ENCODE measurements at regions not wholly inside any gene's neighbourhood (a gene's known extent, or its start where the extent isn't known, plus 50 kb on each side); places are given as distances from the start of the nearest gene placed in this dataset.
"Not testable (repeated sequence)": the region's sequence is repeated elsewhere in the genome, so short reads cannot be mapped to it uniquely, and the experiment has no call there.

GRCh38 chr3:27632431-27633223 lies 89.5 kb downstream of the EOMES start:
- FAIRE-seq (no peak), DNase-seq (ENCODE audit: low spot score in 2 of 2) (peak; percentile 38 to 47)

GRCh38 chr3:27630885-27631284 lies 91.2 kb downstream of the EOMES start:
- DNase-seq (ENCODE audit: low spot score in 2 of 2) (no peak), FAIRE-seq (no peak)

GRCh38 chr3:27629366-27629765 lies 92.8 kb downstream of the EOMES start:
- DNase-seq (ENCODE audit: low spot score in 2 of 2), result no peak
- FAIRE-seq, result no peak

GRCh38 chr3:27628026-27628750 lies 93.9 kb downstream of the EOMES start:
- DNase-seq (ENCODE audit: low spot score in 2 of 2) (no peak), FAIRE-seq (no peak)

GRCh38 chr3:27626596-27627118 lies 95.5 kb downstream of the EOMES start:
- DNase-seq (ENCODE audit: low spot score in 2 of 2), result no peak
- FAIRE-seq, result no peak

GRCh38 chr3:27625864-27626263 lies 96.3 kb downstream of the EOMES start:
- DNase-seq (ENCODE audit: low spot score in 2 of 2) (no peak), FAIRE-seq (no peak)

- no peak for DNase-seq (ENCODE audit: low spot score in 2 of 2)
- no peak for FAIRE-seq
Measured at GRCh38 chr3:27623085-27623753, 98.9 kb downstream of the EOMES start.

- FAIRE-seq, result no peak
Measured at GRCh38 chr3:27617552-27617951, 104.6 kb downstream of the EOMES start.

GRCh38 chr3:27616031-27616430 lies 106.1 kb downstream of the EOMES start:
- no peak for FAIRE-seq
- no peak for DNase-seq (ENCODE audit: low spot score in 2 of 2)

More at GRCh38 chr3:27617552-27617951, 104.6 kb downstream of the EOMES start:
- no peak for DNase-seq (ENCODE audit: low spot score in 2 of 2)

GRCh38 chr3:27615555-27615954 lies 106.6 kb downstream of the EOMES start:
- no peak for FAIRE-seq
- no peak for DNase-seq (ENCODE audit: low spot score in 2 of 2)

- DNase-seq (ENCODE audit: low spot score in 2 of 2) (no peak), FAIRE-seq (no peak)
Measured at GRCh38 chr3:27614592-27614991, 107.5 kb downstream of the EOMES start.

GRCh38 chr3:27613846-27614500 lies 108.2 kb downstream of the EOMES start:
- DNase-seq (ENCODE audit: low spot score in 2 of 2) (no peak), FAIRE-seq (no peak)

- no peak for FAIRE-seq
- no peak for DNase-seq (ENCODE audit: low spot score in 2 of 2)
Measured at GRCh38 chr3:27610800-27611525, 111.2 kb downstream of the EOMES start.

- DNase-seq (ENCODE audit: low spot score in 2 of 2), result no peak
- FAIRE-seq, result no peak
Measured at GRCh38 chr3:27607370-27607769, 114.8 kb downstream of the EOMES start.

- FAIRE-seq (no peak), DNase-seq (ENCODE audit: low spot score in 2 of 2) (no peak)
Measured at GRCh38 chr3:27606537-27606936, 115.6 kb downstream of the EOMES start.

- not testable (repeated sequence) for DNase-seq (ENCODE audit: low spot score in 2 of 2); FAIRE-seq
Measured at GRCh38 chr3:27601311-27601710, 117.1 kb upstream of the SLC4A7 start.

- not testable (repeated sequence) for FAIRE-seq; DNase-seq (ENCODE audit: low spot score in 2 of 2)
Measured at GRCh38 chr3:27599741-27600140, 115.6 kb upstream of the SLC4A7 start.

- DNase-seq (ENCODE audit: low spot score in 2 of 2) (no peak), FAIRE-seq (no peak)
Measured at GRCh38 chr3:27596921-27597320, 112.7 kb upstream of the SLC4A7 start.

- DNase-seq (ENCODE audit: low spot score in 2 of 2) (no peak), FAIRE-seq (no peak)
Measured at GRCh38 chr3:27596334-27596841, 112.2 kb upstream of the SLC4A7 start.
